HG03521 (cell line): ENCODE measurements at regions not wholly inside any gene's neighbourhood (a gene's known extent, or its start where the extent isn't known, plus 50 kb on each side); places are given as distances from the start of the nearest gene placed in this dataset.
"Not testable (repeated sequence)": the region's sequence is repeated elsewhere in the genome, so short reads cannot be mapped to it uniquely, and the experiment has no call there.

ENCODE experiments used
- ATAC-seq: cut with Tn5 transposase; IDR thresholded peaks from one replicate; pipeline ENCODE4 v1.9.1; 2021; ENCODE audit warnings: mild to moderate bottlenecking, moderate library complexity; ENCODE audit not compliant: unreplicated experiment

- no peak for ATAC-seq
Measured at GRCh38 chr16:65828296-65828695, 538.2 kb upstream of the CDH5 start.

- ATAC-seq = no peak
Measured at GRCh38 chr16:65827231-65827630, 539.3 kb upstream of the CDH5 start.

GRCh38 chr16:65825191-65825856 is 541.2 kb upstream of the CDH5 start:
- ATAC-seq = no peak

GRCh38 chr16:65822148-65822547 is 544.3 kb upstream of the CDH5 start:
- no peak for ATAC-seq

GRCh38 chr16:65819136-65819898 is 547.2 kb upstream of the CDH5 start:
- ATAC-seq = no peak

- ATAC-seq = no peak
Measured at GRCh38 chr16:65817799-65818198, 548.7 kb upstream of the CDH5 start.

GRCh38 chr16:65817066-65817465 is 549.4 kb upstream of the CDH5 start:
- ATAC-seq = no peak

GRCh38 chr16:65816556-65816955 is 549.9 kb upstream of the CDH5 start:
- no peak for ATAC-seq

GRCh38 chr16:65815707-65816106 is 550.8 kb upstream of the CDH5 start:
- no peak for ATAC-seq

- not testable (repeated sequence) for ATAC-seq
Measured at GRCh38 chr16:65813879-65814278, 552.6 kb upstream of the CDH5 start.

- no peak for ATAC-seq
Measured at GRCh38 chr16:65809627-65810026, 556.9 kb upstream of the CDH5 start.

GRCh38 chr16:65808790-65809189 is 557.7 kb upstream of the CDH5 start:
- ATAC-seq = no peak

GRCh38 chr16:65807858-65808257 is 558.6 kb upstream of the CDH5 start:
- ATAC-seq = no peak

- ATAC-seq = not testable (repeated sequence)
Measured at GRCh38 chr16:65805704-65806103, 560.8 kb upstream of the CDH5 start.

- ATAC-seq = no peak
Measured at GRCh38 chr16:65796481-65796880, 570.0 kb upstream of the CDH5 start.

- no peak for ATAC-seq
Measured at GRCh38 chr16:65794973-65795372, 571.5 kb upstream of the CDH5 start.

- no peak for ATAC-seq
Measured at GRCh38 chr16:65793781-65794180, 572.7 kb upstream of the CDH5 start.

GRCh38 chr16:65790768-65791167 is 575.7 kb upstream of the CDH5 start:
- ATAC-seq = no peak

GRCh38 chr16:65789161-65789945 is 577.1 kb upstream of the CDH5 start:
- no peak for ATAC-seq

- no peak for ATAC-seq
Measured at GRCh38 chr16:65788434-65789140, 577.9 kb upstream of the CDH5 start.

- no peak for ATAC-seq
Measured at GRCh38 chr16:65787921-65788320, 578.6 kb upstream of the CDH5 start.
